ENCODE measurements at regions not wholly inside any gene's neighbourhood (a gene's known extent, or its start where the extent isn't known, plus 50 kb on each side); places are given as distances from the start of the nearest gene placed in this dataset.

GRCh38 chr5:86748538-86749105 is 130.9 kb downstream of the COX7C start:
- no peak for TF ChIP-seq ZNF274 (IDR thresholded peaks at IDR 0.05; ENCODE audit: low read depth, low read length)
- no peak overlapping the region for H3K4me3 ChIP-seq (ENCODE audit: low read length)

GRCh38 chr5:86749841-86750240 is 132.1 kb downstream of the COX7C start:
- TF ChIP-seq ZNF274 (IDR thresholded peaks at IDR 0.05; ENCODE audit: low read depth, low read length), result no peak
- no peak overlapping the region for H3K4me3 ChIP-seq (ENCODE audit: low read length)

- TF ChIP-seq ZNF274 (IDR thresholded peaks at IDR 0.05; ENCODE audit: low read depth, low read length), result no peak
- H3K4me3 ChIP-seq (ENCODE audit: low read length), result no peak overlapping the region
Observed at GRCh38 chr5:86756839-86757238, 139.1 kb downstream of the COX7C start.

GRCh38 chr5:86757824-86758223 is 140.1 kb downstream of the COX7C start:
- no peak overlapping the region for H3K4me3 ChIP-seq (ENCODE audit: low read length)
- TF ChIP-seq ZNF274 (IDR thresholded peaks at IDR 0.05; ENCODE audit: low read depth, low read length), result no peak

GRCh38 chr5:86760661-86761060 is 142.9 kb downstream of the COX7C start:
- TF ChIP-seq ZNF274 (IDR thresholded peaks at IDR 0.05; ENCODE audit: low read depth, low read length), result no peak
- no peak overlapping the region for H3K4me3 ChIP-seq (ENCODE audit: low read length)

- no peak overlapping the region for H3K4me3 ChIP-seq (ENCODE audit: low read length)
- TF ChIP-seq ZNF274 (IDR thresholded peaks at IDR 0.05; ENCODE audit: low read depth, low read length), result no peak
Observed at GRCh38 chr5:86763929-86764328, 146.2 kb downstream of the COX7C start.

- H3K4me3 ChIP-seq (ENCODE audit: low read length), result no peak overlapping the region
- no peak for TF ChIP-seq ZNF274 (IDR thresholded peaks at IDR 0.05; ENCODE audit: low read depth, low read length)
Observed at GRCh38 chr5:86765778-86766502, 148.2 kb downstream of the COX7C start.

GRCh38 chr5:86768699-86769202 is 151.0 kb downstream of the COX7C start:
- TF ChIP-seq ZNF274 (IDR thresholded peaks at IDR 0.05; ENCODE audit: low read depth, low read length), result no peak
- no peak overlapping the region for H3K4me3 ChIP-seq (ENCODE audit: low read length)

- H3K4me3 ChIP-seq (ENCODE audit: low read length), result no peak overlapping the region
- TF ChIP-seq ZNF274 (IDR thresholded peaks at IDR 0.05; ENCODE audit: low read depth, low read length), result no peak
Observed at GRCh38 chr5:86780018-86780417, 162.3 kb downstream of the COX7C start.

- H3K4me3 ChIP-seq (ENCODE audit: low read length), result no peak overlapping the region
- TF ChIP-seq ZNF274 (IDR thresholded peaks at IDR 0.05; ENCODE audit: low read depth, low read length), result no peak
Observed at GRCh38 chr5:86786955-86787354, 169.2 kb downstream of the COX7C start.

- H3K4me3 ChIP-seq (ENCODE audit: low read length), result no peak overlapping the region
- TF ChIP-seq ZNF274 (IDR thresholded peaks at IDR 0.05; ENCODE audit: low read depth, low read length), result no peak
Observed at GRCh38 chr5:86795659-86796058, 177.9 kb downstream of the COX7C start.

GRCh38 chr5:86797677-86798076 is 179.9 kb downstream of the COX7C start:
- no peak overlapping the region for H3K4me3 ChIP-seq (ENCODE audit: low read length)
- no peak for TF ChIP-seq ZNF274 (IDR thresholded peaks at IDR 0.05; ENCODE audit: low read depth, low read length)

GRCh38 chr5:86806206-86806605 is 188.5 kb downstream of the COX7C start:
- no peak for TF ChIP-seq ZNF274 (IDR thresholded peaks at IDR 0.05; ENCODE audit: low read depth, low read length)
- H3K4me3 ChIP-seq (ENCODE audit: low read length), result no peak overlapping the region

GRCh38 chr5:86807046-86808031 is 189.6 kb downstream of the COX7C start:
- H3K4me3 ChIP-seq (ENCODE audit: low read length), result no peak overlapping the region
- no peak for TF ChIP-seq ZNF274 (IDR thresholded peaks at IDR 0.05; ENCODE audit: low read depth, low read length)

Measured in GM08714 (cell line).